Right kidney (tissue), 1 donor: ENCODE measurements at regions not wholly inside any gene's neighbourhood (a gene's known extent, or its start where the extent isn't known, plus 50 kb on each side); places are given as distances from the start of the nearest gene placed in this dataset.

ENCODE experiments used
- DNase-seq: peaks from one replicate; pipeline ENCODE4 v3.0.0-alpha.2; 2016

GRCh38 chr2:129580001-129580400 lies 399.5 kb upstream of the RAB6C start:
- DNase-seq: no peak

GRCh38 chr2:129585760-129586159 lies 393.7 kb upstream of the RAB6C start:
- DNase-seq: no peak

DNA sequence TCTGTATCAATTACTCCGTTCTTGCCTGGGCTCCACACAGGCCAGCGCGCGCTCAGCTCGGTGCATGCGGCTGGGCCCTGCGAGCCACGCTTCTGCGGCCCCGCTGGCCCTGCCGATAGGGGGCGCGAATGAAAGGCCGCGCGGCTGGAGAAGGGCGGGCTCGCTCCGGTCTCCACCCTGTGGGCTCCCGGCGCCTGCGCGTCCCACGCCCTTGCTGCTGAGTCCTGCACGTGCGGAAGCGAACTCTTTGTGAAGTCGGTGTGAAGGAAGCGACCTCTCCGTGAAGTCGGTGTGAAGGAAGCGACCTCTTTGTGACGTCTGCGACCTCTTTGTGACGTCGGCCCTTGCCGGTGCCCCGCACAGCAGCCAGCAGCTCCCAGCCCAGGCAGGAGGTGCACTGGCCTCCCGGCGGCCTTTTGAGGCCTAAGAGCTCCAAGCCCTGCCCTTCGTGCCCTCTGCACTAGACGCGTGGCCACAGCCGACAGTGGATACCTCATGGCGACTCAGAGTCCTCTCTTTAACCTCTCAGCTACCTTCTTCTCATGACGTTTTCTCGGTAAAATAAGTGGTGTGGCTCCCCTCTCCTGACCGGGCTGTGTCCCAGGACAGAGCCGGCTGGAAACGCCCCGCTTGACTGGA lies 391.9 kb upstream of the RAB6C start:
- DNase-seq: no peak

DNA sequence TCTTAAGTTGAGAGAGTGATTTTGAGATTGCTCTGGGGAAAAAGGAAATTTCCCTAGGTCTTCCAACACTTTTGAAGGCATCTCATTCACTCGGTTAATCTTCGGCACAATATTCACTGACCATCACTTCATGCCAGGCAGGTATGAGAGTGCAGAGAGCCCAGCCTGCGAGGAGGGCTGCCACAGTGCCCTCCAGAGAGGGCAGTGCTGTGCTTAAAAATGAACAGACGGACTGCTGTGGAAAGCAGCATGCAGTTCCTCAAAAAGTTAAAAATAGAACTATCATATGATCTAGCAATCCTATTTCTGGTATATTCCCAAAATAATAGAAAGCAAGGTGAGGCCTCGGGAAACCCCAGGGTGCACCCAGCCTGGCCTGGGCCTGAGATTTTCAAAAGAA lies 374.9 kb upstream of the RAB6C start:
- no peak for DNase-seq

DNA sequence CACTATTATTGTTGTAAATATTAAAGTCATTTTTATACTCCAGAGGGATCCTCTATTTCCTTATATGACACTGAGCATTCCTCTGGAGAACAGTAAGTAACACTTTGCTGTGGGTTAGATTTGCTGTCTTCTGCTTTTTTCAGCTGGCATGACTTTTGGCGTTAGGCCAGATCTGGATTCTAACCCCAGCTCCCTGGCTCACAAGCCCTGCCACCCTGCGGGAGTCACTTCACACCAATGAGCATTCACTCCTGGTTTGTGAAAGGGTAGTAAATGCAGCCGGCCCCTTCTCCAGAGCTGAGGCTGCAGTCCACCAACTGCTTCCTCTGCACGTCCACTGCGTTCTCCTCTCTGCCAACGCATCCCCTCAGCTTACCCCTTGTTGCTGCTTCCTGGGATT lies 373.8 kb upstream of the RAB6C start:
- no peak for DNase-seq

DNA sequence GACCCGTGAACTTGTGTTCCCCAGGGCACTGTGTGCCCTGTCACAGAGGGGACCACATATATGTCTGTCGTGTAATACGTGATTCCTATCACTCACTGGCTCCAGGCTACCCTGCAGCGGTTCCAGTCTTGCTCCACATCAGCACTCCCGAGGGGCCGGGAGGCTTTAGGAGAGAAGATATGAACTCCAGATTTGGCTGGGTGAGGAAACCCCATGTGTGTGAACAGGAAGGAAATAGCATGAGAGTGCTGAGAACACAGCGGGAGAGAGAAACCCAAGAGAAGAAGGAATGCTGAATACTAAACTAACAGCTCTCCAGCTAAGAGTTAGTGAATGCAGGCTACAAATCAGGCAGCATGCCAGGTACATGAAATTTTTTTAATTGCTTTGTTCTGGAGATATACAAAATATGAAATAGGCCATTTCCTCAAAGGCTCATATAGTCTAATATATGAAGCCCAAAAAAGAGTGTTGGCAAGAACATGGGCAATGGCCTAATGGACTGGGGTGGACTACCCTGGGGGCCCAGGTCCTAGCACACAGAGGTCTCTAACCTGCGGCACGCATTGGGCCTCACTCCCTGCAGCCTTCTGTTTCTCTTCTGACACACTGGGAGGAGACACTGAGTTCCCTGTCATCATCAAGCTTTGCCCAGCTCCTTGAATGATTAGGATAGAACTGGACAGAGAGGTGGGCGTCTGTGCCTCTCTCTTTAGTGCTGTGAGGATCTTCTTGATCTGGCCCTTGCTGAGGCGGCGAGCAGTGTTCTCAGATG lies 372.8 kb upstream of the RAB6C start:
- no peak for DNase-seq

GRCh38 chr2:129609224-129609623 lies 370.2 kb upstream of the RAB6C start:
- DNase-seq: no peak

- no peak for DNase-seq
Observed at GRCh38 chr2:129610766-129611165, 368.7 kb upstream of the RAB6C start.

DNA sequence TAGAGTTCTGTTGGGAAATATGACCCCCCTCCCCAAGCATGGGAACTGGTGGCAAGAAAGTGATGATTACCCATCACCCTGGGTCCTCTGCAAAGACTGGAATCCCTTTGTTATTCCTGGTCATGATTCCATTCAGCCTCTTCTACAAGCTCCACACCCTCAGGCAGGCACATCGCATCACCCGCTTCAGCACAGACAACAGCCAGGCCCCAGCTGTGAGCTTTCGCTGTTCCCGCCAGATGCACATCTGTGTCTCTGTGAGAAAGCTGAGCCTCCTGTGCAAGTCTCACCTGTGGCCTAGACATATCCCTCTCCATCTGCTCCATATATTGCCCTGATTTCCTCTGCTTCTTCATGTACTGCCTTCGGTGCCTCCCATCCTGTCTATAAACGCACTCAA lies 368.0 kb upstream of the RAB6C start:
- no peak for DNase-seq

DNA sequence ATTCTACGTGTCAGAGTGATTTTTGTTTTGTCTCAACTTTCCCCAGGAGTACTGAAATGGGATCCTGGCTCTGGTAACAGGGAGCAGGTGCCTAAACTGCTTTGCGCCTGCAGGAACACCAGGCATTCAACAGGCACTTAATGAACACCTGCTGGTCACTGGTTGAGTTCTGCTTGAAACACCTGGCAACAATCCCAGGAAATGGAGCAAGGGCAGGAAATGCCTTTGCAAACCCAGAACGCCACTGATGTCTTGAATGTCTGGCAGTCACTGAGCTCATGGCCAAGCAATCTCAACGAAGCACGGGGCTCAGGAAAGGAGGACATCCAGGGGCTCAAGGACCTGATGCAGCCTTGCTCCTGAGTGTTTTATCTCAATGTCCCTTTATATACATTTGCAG lies 360.0 kb upstream of the RAB6C start:
- no peak for DNase-seq

DNA sequence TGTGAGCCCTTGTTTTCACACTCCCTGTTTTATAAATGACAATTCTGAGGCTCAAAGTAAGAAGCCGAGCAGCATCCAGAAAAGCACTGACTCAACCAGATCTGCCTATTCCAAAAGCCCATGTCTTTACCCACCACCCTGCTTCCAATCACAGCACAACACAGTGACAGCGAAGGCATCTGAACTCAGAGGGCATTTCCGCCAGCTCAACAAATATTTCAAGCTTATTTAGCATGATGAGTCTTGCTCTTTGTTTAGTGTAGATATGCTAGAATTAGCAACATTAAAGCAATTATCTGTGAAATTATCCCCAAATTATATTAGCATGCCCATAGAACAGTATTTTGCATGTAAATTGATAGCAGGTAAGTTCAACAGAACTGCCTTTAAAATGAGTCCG lies 359.1 kb upstream of the RAB6C start:
- no peak for DNase-seq

DNA sequence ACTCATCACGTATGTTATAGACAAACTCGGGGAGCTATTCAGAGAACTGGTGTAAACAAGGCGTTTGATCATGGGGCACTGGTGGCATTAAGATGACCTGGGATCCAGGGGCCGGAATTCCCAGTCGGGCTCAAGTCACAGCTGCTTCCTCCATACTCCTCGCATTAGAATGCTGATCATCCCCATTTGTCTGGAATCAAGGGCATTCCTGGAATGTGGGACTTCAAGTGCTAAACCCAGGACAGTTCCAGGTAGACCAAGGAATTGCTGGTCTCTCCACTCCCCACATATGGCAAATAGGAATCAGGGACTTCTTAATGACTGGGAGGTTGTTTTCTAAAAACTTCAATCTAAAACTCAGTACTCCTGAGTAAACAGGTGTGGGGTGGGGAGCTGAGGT lies 355.7 kb upstream of the RAB6C start:
- no peak for DNase-seq

- DNase-seq: no peak
Observed at GRCh38 chr2:129627437-129627836, 352.0 kb upstream of the RAB6C start.

GRCh38 chr2:129636692-129637091 lies 342.8 kb upstream of the RAB6C start:
- no peak for DNase-seq

DNA sequence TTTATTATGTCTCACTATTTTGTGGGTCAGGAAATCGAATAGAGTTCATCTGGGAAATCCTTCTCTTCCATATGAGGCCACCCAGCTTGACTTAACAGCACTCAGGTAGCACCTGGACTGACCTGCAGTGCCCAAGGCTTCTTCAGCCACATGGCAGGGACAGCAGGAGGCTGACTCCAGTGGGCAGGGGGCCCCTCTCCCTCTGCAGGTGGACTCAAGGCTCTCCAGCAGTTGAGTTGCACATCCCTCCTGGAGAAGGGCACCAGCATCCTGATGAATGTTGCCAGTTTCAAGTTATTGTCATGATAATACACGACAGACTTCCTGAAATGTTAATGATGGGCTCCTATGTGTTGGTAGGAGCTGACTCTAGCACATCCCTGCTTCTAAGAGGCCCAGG lies 338.1 kb upstream of the RAB6C start:
- no peak for DNase-seq

DNA sequence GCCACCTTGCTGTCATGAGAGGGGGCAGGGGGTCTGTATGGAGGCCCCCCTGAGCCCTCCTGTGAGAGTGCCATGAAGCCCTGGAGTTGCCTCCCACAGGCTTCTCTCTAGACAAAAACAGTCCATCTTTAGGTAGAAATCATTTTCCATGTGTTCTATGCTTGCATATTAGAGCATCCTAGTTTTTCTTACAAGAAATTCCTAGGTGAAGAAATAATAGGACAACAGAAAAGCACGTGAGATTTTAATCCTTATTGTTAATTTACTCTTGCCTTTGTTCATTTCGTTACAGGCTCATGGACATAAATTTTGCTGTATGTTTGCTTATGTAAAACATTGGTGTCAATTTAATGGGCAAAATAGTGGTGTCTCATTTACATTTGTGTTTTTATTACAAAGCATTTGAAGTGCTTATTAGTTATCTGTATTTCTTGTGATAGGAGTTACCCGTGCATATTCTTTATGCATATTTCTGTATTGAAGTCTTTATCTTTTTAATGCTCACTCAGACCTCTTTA lies 336.9 kb upstream of the RAB6C start:
- DNase-seq: no peak

DNA sequence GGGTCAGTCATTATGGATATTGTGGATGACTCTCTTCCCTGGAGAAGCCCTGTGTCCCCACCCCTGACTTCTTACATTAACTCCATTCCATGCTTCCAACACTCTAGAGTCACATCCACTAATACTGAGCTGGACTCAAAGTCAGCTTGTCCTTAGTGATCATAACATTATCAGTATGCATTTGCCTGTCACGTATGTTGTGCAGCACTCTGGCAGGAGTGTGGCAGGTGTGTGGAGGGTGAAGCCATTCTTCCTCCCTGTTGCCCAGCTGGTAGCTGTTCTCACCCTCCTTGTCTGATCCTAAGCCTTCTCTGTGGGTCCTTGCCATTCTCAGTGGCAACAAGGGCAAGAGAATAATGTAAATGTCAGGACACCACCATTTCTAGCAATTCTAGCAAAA lies 334.1 kb upstream of the RAB6C start:
- DNase-seq: no peak

DNA sequence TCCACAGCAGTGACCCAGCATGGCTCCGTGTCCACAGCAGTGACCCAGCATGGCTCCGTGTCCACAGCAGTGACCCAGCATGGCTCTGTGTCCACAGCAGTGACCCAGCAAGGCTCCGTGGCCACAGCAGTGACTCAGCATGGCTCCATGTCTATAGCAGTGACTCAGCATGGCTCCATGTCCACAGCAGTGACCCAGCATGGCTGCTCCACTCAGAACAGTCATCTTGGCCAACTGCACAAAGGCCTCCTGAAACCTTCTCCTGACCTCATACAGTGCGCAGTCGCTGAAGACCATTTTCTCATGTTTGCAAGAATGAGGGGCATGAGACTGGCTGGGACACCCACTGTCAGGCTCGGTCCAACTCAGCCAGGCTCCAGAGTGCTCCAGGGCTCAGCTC lies 333.4 kb upstream of the RAB6C start:
- no peak for DNase-seq

DNA sequence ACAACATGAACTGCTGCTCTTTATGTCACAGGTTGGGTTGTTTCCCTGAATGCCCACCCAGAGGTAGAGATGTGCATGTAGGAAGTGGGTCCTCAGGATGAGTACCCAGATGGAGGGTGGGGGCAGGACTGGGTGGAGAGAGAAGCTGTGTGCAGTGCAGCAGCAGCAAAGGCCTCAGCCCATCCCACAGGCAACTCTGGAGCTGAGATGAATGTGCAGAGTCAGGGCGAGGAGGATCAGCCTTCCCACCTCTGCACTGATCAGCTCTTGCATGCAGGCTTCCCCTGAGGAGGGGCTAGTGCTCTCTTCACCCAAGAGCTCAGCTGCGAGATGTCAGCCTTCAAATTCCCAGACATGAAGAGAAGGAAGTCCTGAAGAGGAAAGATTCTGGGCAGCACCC lies 326.2 kb upstream of the RAB6C start:
- no peak for DNase-seq

DNA sequence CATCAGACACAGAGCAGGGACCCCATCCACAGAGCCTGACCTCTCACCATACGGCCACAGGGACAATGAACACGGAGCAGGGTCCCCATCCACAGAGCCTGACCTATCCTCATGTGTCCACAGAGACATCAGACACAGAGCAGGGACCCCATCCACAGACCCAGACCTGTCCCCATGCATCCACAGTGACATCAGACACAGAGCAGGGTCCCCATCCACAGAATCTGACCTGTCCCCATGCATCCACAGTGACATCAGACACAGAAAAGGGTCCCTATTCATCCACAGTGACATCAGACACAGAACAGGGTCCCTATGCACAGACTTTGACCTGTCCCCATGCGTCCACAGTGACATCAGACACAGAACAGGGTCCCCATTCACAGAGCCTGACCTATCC lies 325.1 kb upstream of the RAB6C start:
- DNase-seq: no peak

DNA sequence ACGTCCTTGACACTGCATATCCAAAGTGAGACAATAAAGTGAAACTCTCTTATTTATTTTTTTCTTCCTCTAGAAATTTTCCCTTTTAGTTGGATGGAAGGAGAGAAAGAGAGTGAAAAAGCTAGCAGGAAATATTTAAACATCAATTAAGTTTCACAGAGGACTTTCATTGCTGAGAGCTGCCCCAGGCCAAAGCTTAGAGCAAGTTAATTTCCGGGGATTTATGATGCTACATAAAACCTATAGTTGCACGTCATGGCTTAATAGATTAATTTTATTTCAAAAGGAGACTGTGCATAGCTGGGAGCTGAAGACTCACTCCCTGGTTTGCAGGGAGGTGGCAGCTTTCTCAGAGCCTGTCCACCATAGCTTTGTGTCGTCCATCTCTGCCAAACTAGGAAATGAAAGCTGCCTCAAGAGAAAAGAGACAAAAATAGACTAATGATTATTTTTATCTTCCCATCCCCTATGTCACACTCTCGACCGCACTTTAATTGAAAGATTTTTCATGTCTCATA lies 323.3 kb upstream of the RAB6C start:
- DNase-seq: no peak

- no peak for DNase-seq
Observed at GRCh38 chr2:129658430-129658829, 321.0 kb upstream of the RAB6C start.

DNA sequence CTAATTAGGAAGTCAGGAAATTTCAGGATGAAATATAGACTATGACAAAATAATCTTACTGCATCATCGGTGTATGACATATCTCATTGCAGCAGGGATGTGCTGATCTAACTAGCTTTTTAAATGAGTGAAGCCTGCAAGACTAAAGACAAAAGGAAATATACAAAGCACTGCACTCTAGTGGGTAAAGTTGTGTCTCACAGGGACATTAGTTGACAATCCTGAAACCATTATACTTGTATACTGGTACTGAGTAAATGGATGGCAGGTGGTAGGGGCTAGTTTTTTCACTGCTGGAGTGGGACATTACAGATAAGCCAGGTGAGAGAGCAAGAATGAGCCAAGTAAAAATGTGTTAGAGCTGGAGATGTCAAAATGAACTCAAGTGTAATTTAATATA lies 317.5 kb upstream of the RAB6C start:
- no peak for DNase-seq

DNA sequence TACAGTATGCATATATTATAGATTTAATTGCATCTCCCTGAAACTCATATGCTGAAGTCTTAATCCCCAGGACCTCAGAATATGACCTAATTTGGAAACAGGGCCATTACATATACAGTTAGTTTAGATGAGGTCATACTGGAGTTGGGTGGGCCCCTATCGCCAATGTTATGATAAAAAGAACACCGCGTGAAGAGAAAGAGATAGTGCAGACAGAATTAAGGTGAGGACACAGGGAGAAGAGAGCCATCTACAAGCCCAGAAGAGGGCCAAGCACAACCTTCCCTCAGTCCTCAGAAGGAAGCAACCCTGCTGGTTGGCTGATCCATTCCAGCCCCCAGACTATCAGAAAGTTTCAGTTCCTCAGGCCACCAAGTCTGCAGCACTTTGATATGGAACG lies 311.9 kb upstream of the RAB6C start:
- DNase-seq: no peak
